Endothelial cell of umbilical vein (primary cell): ENCODE measurements at regions not wholly inside any gene's neighbourhood (a gene's known extent, or its start where the extent isn't known, plus 50 kb on each side); places are given as distances from the start of the nearest gene placed in this dataset.

Source experiments
- CTCF ChIP-seq, 2 donors: IDR thresholded peaks; 1 replicate in 1 of 2; 2 replicates in 1 of 2; pipeline ENCODE4 v1.5.1; 2011; ENCODE audit warnings: low read length in 2 of 2, mild to moderate bottlenecking in 2 of 2, moderate library complexity in 2 of 2, control low read depth in 1 of 2, inconsistent platforms in 1 of 2, low read depth in 1 of 2; ENCODE audit not compliant: insufficient read depth in 1 of 2; ENCODE audit errors: extremely low read depth in 1 of 2
- EZH2 ChIP-seq: IDR thresholded peaks from 2 replicates; pipeline ENCODE4 v1.6.1; 2012; ENCODE audit warnings: borderline replicate concordance, low read depth, mild to moderate bottlenecking, moderate library complexity, low read length, inconsistent platforms; ENCODE audit not compliant: severe bottlenecking
- FOS ChIP-seq: IDR thresholded peaks from 2 replicates; pipeline ENCODE4 v1.6.1; 2011; ENCODE audit warnings: mild to moderate bottlenecking, low read length, moderate library complexity, borderline replicate concordance; ENCODE audit not compliant: insufficient read depth
- JUN ChIP-seq: IDR thresholded peaks from 2 replicates; pipeline ENCODE4 v1.6.1; 2011; ENCODE audit warnings: borderline replicate concordance, low read depth; ENCODE audit not compliant: insufficient read length, insufficient read depth
- MAX ChIP-seq: IDR thresholded peaks from 2 replicates; pipeline ENCODE4 v1.6.1; 2011; ENCODE audit not compliant: insufficient read depth, insufficient read length
- POLR2A ChIP-seq: IDR thresholded peaks from 2 replicates; pipeline ENCODE4 v1.6.1; 2012; ENCODE audit warnings: low read depth, mild to moderate bottlenecking, control low read depth, low read length
- POLR2AphosphoS5 ChIP-seq: IDR thresholded peaks from 2 replicates; pipeline ENCODE4 v1.6.1; 2012; ENCODE audit warnings: low read depth, mild to moderate bottlenecking, control low read depth, low read length, moderate library complexity; ENCODE audit not compliant: insufficient read depth

DNA sequence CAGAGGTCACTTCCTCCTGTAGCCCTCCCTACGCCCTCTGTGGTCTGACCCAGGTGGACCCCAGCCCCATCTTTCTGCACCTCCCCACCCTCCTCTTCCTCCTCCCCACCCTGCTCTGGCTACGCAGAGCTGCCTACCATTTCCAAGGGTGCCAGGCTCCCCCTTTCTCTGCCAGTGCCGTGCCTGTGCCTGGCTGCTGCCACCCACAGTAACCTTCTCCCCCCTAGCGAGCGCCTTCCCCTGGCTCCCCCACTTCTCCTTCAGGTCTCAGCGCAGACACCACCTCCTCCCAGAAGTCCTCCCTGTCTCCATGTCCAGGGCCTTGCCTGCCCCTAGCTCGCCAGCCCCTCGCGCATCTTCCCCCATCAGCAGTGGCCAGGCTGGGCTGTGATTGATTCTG lies 471.5 kb downstream of the PTPRU start:
- no peak for TF ChIP-seq CTCF (IDR thresholded peaks at IDR 0.05; ENCODE audit: extremely low read depth in 1 of 2, insufficient read depth in 1 of 2, low read depth in 1 of 2, low read length in 2 of 2)
- no peak for TF ChIP-seq POLR2A
- no peak for TF ChIP-seq MAX
- TF ChIP-seq POLR2AphosphoS5: no peak
- TF ChIP-seq EZH2: no peak
- no peak for TF ChIP-seq JUN
- TF ChIP-seq FOS: no peak
